GM23338 (cell line): ENCODE measurements at regions not wholly inside any gene's neighbourhood (a gene's known extent, or its start where the extent isn't known, plus 50 kb on each side); places are given as distances from the start of the nearest gene placed in this dataset.

Experiments
- ATAC-seq: fragments of 200-7000 bp; cut with Tn5 transposase; 3 replicates; pipeline ENCODE4 v1.9.1; 2020
- DNase-seq: peaks from one replicate; pipeline ENCODE4 v3.0.0-alpha.2; 2015; ENCODE audit warnings: low spot score
- H2AFZ ChIP-seq: fragments of 200-600 bp; sonication (generic); 2 replicates; pipeline ENCODE4 v1.8.0; 2016; ENCODE audit warnings: antibody characterized with exemption, mild to moderate bottlenecking, moderate library complexity
- H3F3A ChIP-seq: fragments of 200-600 bp; sonication (generic); replicated peaks from 2 replicates; pipeline ENCODE4 v1.8.0; 2017; ENCODE audit warnings: antibody characterized with exemption, mixed run types, low read depth
- H3K27ac ChIP-seq: fragments of 200-600 bp; sonication (generic); 2 replicates; pipeline ENCODE4 v1.6.1; 2016; ENCODE audit warnings: low read depth
- H3K27me3 ChIP-seq: fragments of 200-600 bp; sonication (generic); 2 replicates; pipeline ENCODE4 v1.8.0; 2016; ENCODE audit warnings: mild to moderate bottlenecking, mixed run types, moderate library complexity; ENCODE audit not compliant: insufficient read depth
- H3K36me3 ChIP-seq: fragments of 200-600 bp; sonication (generic); 2 replicates; pipeline ENCODE4 v1.8.0; 2016; ENCODE audit warnings: mild to moderate bottlenecking; ENCODE audit not compliant: insufficient read depth
- H3K4me1 ChIP-seq: fragments of 200-600 bp; sonication (generic); 2 replicates; pipeline ENCODE4 v1.8.0; 2016; ENCODE audit warnings: mild to moderate bottlenecking, moderate library complexity; ENCODE audit not compliant: insufficient read depth
- H3K4me2 ChIP-seq: fragments of 200-600 bp; sonication (generic); 2 replicates; pipeline ENCODE4 v1.7.1; 2017; ENCODE audit warnings: mixed run types
- H3K4me3 ChIP-seq: fragments of 200-600 bp; sonication (generic); 2 replicates; pipeline ENCODE4 v1.6.1; 2016; ENCODE audit warnings: mixed run types
- H3K79me2 ChIP-seq: fragments of 200-600 bp; sonication (generic); replicated peaks from 2 replicates; pipeline ENCODE4 v1.8.0; 2017; ENCODE audit warnings: mild to moderate bottlenecking; ENCODE audit not compliant: insufficient read depth
- H3K9me2 ChIP-seq: fragments of 200-600 bp; sonication (generic); 2 replicates; pipeline ENCODE4 v1.8.0; 2017; ENCODE audit not compliant: insufficient read depth
- H4K20me1 ChIP-seq: fragments of 200-600 bp; sonication (generic); replicated peaks from 2 replicates; pipeline ENCODE4 v1.8.0; 2017; ENCODE audit warnings: mild to moderate bottlenecking; ENCODE audit not compliant: insufficient read depth
- H3K27ac Mint-ChIP-seq: 2 replicates; pipeline ENCODE4 v1.8.0; 2020; ENCODE audit warnings: inconsistent platforms, mild to moderate bottlenecking, moderate library complexity, mixed read lengths
- H3K27me3 Mint-ChIP-seq: 3 replicates; pipeline ENCODE4 v1.8.0; 2022; ENCODE audit warnings: low read depth, mild to moderate bottlenecking, moderate library complexity, mixed read lengths, inconsistent platforms; ENCODE audit not compliant: insufficient read depth, poor library complexity
- H3K36me3 Mint-ChIP-seq: 3 replicates; pipeline ENCODE4 v1.8.0; 2021; ENCODE audit warnings: low read depth, mild to moderate bottlenecking, inconsistent platforms, moderate library complexity, mixed read lengths
- H3K4me1 Mint-ChIP-seq: 3 replicates; pipeline ENCODE4 v1.8.0; 2020; ENCODE audit warnings: mild to moderate bottlenecking, inconsistent platforms, mixed read lengths
- H3K4me3 Mint-ChIP-seq: 3 replicates; pipeline ENCODE4 v1.8.0; 2021; ENCODE audit warnings: moderate library complexity, mild to moderate bottlenecking, inconsistent platforms, mixed read lengths
- H3K9me3 Mint-ChIP-seq: 3 replicates; pipeline ENCODE4 v1.8.0; 2020; ENCODE audit warnings: moderate library complexity, mild to moderate bottlenecking, inconsistent platforms, mixed read lengths
- CREB1 ChIP-seq: fragments of 250-450 bp; sonication (Bioruptor Pico); IDR thresholded peaks from 2 replicates; pipeline ENCODE4 v1.5.0; 2020; ENCODE audit warnings: low read depth, mild to moderate bottlenecking, moderate library complexity
- CTCF ChIP-seq, 2 experiments: fragments of 200-600 bp in 1 of 2; sonication (generic) in 1 of 2; conservative IDR thresholded peaks; 2 replicates each; pipeline versions ENCODE4 v1.5.1 to v1.6.1; 2016 to 2017; ENCODE audit warnings: antibody characterized with exemption in 2 of 2, low read depth in 2 of 2, mild to moderate bottlenecking in 2 of 2, moderate library complexity in 1 of 2
- ETS1 ChIP-seq: IDR thresholded peaks from 2 replicates; pipeline ENCODE4 v1.6.1; 2016; ENCODE audit warnings: antibody characterized with exemption
- EZH2 ChIP-seq: fragments of 200-600 bp; sonication (generic); IDR thresholded peaks from one replicate; pipeline ENCODE4 v1.8.0; 2017; ENCODE audit warnings: antibody characterized with exemption, mild to moderate bottlenecking, low read depth; ENCODE audit not compliant: unreplicated experiment
- EZH2phosphoT487 ChIP-seq: fragments of 200-600 bp; sonication (generic); IDR thresholded peaks from one replicate; pipeline ENCODE4 v1.8.1; 2018; ENCODE audit warnings: antibody characterized with exemption; ENCODE audit not compliant: unreplicated experiment
- JUNB ChIP-seq: IDR thresholded peaks from one replicate; pipeline ENCODE4 v1.6.1; 2016; ENCODE audit warnings: antibody characterized with exemption; ENCODE audit not compliant: unreplicated experiment
- NANOG ChIP-seq: IDR thresholded peaks from 2 replicates; pipeline ENCODE4 v1.6.1; 2016; ENCODE audit warnings: antibody characterized with exemption, borderline replicate concordance
- POLR2AphosphoS5 ChIP-seq: IDR thresholded peaks from 2 replicates; pipeline ENCODE4 v1.6.1; 2016; ENCODE audit warnings: antibody characterized with exemption, low read depth
- REST ChIP-seq: IDR thresholded peaks from one replicate; pipeline ENCODE4 v1.6.1; 2018; ENCODE audit warnings: antibody characterized with exemption; ENCODE audit not compliant: unreplicated experiment
- STAT1 ChIP-seq: IDR thresholded peaks from one replicate; pipeline ENCODE4 v1.6.1; 2016; ENCODE audit warnings: antibody characterized with exemption; ENCODE audit not compliant: unreplicated experiment
- ZNF114 ChIP-seq: fragments of 250-450 bp; sonication (Bioruptor Pico); IDR thresholded peaks from 2 replicates; pipeline ENCODE4 v1.5.0; 2020; ENCODE audit warnings: mild to moderate bottlenecking, moderate library complexity
- ZNF331 ChIP-seq: fragments of 250-450 bp; sonication (Bioruptor Pico); IDR thresholded peaks from 2 replicates; pipeline ENCODE4 v1.5.0; 2020; ENCODE audit warnings: low read depth, mild to moderate bottlenecking, moderate library complexity
- ZNF462 ChIP-seq: fragments of 250-450 bp; sonication (Bioruptor Pico); IDR thresholded peaks from 2 replicates; pipeline ENCODE4 v1.5.0; 2020; ENCODE audit warnings: mild to moderate bottlenecking, moderate library complexity

GRCh38 chr11:33617672-33618350 is 82.8 kb downstream of the C11orf91 start:
- Histone ChIP-seq H3K4me2 (no peak overlapping the region), H3K4me1 (peaks cover 12% of the 10 kb centered on the region; the same call in 1 of the 2 replicates), H2AFZ (no peak overlapping the region), H3K79me2 (no peaks in the 10 kb centered on the region), H3K27me3 (no peaks in the 10 kb centered on the region), H3K4me3 (no peak overlapping the region), H3K9me2 (no peaks in the 10 kb centered on the region), H3F3A (no peaks in the 10 kb centered on the region), H3K27ac (no peak overlapping the region), H3K36me3 (no peaks in the 10 kb centered on the region; the same call in 1 of the 2 replicates), H4K20me1 (no peaks in the 10 kb centered on the region)
- no peak overlapping the region for H3K27ac Mint-ChIP-seq
- H3K4me3 Mint-ChIP-seq = no peak overlapping the region
- DNase-seq (no peak), ATAC-seq (no peak)
- H3K27me3 Mint-ChIP-seq = no peaks in the 10 kb centered on the region
- TF ChIP-seq ZNF331 (CRISPR knock-in tag) (no peak), EZH2 (no peak), NANOG (no peak), REST (no peak), STAT1 (no peak), JUNB (no peak), CREB1 (CRISPR knock-in tag) (no peak), CTCF (conservative IDR thresholded peaks at IDR 0.05; ENCODE audit: low read depth in 2 of 2) (no peak), EZH2phosphoT487 (no peak), ZNF462 (CRISPR knock-in tag) (no peak), ZNF114 (CRISPR knock-in tag) (no peak), ETS1 (no peak), POLR2AphosphoS5 (no peak)
- no peaks in the 10 kb centered on the region for H3K36me3 Mint-ChIP-seq
- H3K4me1 Mint-ChIP-seq = peaks cover 13% of the 10 kb centered on the region
- H3K9me3 Mint-ChIP-seq = no peaks in the 10 kb centered on the region
